ENCODE measurements at regions not wholly inside any gene's neighbourhood (a gene's known extent, or its start where the extent isn't known, plus 50 kb on each side); places are given as distances from the start of the nearest gene placed in this dataset.

DNA sequence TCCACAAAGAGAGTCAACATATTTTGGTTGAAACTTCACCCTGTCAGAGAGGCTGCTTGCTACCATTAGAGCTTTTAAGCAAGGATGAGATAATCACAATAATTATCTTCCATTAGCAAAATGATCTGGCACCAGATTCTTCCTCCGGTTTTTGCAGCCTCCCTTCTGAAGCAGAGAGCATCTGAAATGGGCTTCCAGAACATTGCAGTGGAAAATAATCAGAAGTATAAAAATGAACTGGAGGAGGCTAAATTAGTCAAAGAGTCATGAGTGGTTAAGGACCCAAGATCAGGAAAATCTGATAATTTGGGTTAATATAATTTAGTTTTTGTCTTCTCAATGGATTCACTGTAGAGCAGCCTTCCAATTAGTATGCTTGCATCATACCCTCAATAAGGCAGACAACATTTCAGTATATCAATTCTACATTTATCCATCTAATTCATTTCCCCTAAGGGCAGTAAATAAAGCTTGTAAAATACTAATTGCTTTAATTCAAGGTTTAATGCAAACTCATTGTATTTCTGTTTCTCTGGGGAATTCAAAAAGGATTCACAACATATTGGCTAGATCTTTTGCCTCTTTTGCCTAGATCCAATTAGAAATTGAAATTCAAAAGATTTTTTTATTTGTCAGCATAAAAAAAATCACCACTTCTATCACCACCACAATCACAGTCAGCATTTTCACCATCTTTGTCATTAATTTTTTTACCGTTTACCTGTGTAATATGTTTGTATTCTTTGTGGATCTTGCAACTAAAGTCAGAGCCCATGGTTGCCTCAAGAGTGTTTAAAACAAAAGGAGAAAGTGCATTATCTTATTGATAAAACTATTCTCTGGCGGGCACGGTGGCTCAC lies 537.2 kb upstream of the DCC start:
- TF ChIP-seq CTCF (IDR thresholded peaks at IDR 0.05) (no peak), EZH2phosphoT487 (IDR thresholded peaks at IDR 0.05) (no peak)

Measured in neural progenitor cell (in vitro differentiated cells).